Coronary artery (tissue), 2 donors: ENCODE measurements at regions not wholly inside any gene's neighbourhood (a gene's known extent, or its start where the extent isn't known, plus 50 kb on each side); places are given as distances from the start of the nearest gene placed in this dataset.

Source experiments
- DNase-seq: peaks from one replicate; pipeline ENCODE4 v3.0.0-alpha.2; 2017; ENCODE audit warnings: low spot score
- H3K27ac ChIP-seq, 2 donors: fragments of 200-600 bp; sonication (generic); one replicate each; pipeline ENCODE4 v1.5.1; 2016 to 2019
- H3K4me3 ChIP-seq: fragments of 200-600 bp; sonication (generic); 2 replicates; pipeline ENCODE4 v1.5.1; 2016; ENCODE audit warnings: mild to moderate bottlenecking, moderate library complexity
- CTCF ChIP-seq: fragments of 200-600 bp; sonication (generic); IDR thresholded peaks from one replicate; pipeline ENCODE4 v1.5.1; 2019; ENCODE audit warnings: antibody characterized with exemption

GRCh38 chr1:184889902-184890301 is 84.4 kb downstream of the NIBAN1 start:
- Histone ChIP-seq H3K27ac (peak overlapping the region; percentile 90 to 91), H3K4me3 (peak overlapping the region; percentile 36)
- TF ChIP-seq CTCF: no peak
- no peak for DNase-seq

GRCh38 chr1:184889166-184889565 is 85.1 kb downstream of the NIBAN1 start:
- H3K27ac ChIP-seq: peak overlapping the region; percentile 90 to 91
- no peak for TF ChIP-seq CTCF
- DNase-seq: no peak
- H3K4me3 ChIP-seq: no peak overlapping the region

- no peak for DNase-seq
- Histone ChIP-seq H3K4me3 (no peak overlapping the region), H3K27ac (peak overlapping the region; percentile 90 to 91)
- no peak for TF ChIP-seq CTCF
Measured at GRCh38 chr1:184888505-184888904, 85.8 kb downstream of the NIBAN1 start.

- TF ChIP-seq CTCF: no peak
- no peak for DNase-seq
- H3K4me3 ChIP-seq: no peak overlapping the region
- peak overlapping the region; percentile 90 to 91 for H3K27ac ChIP-seq
Measured at GRCh38 chr1:184882957-184883815, 91.1 kb downstream of the NIBAN1 start.

- Histone ChIP-seq H3K4me3 (no peak overlapping the region), H3K27ac (peak overlapping the region; percentile 90 to 91)
- peak; percentile 89 for DNase-seq
- TF ChIP-seq CTCF: no peak
Measured at GRCh38 chr1:184881941-184882913, 92.1 kb downstream of the NIBAN1 start.

GRCh38 chr1:184879876-184880557 is 94.3 kb downstream of the NIBAN1 start:
- Histone ChIP-seq H3K27ac (peak overlapping the region; percentile 90 to 91), H3K4me3 (no peak overlapping the region)
- DNase-seq: no peak
- no peak for TF ChIP-seq CTCF
